DOHH2 (cell line): ENCODE measurements at regions not wholly inside any gene's neighbourhood (a gene's known extent, or its start where the extent isn't known, plus 50 kb on each side); places are given as distances from the start of the nearest gene placed in this dataset.

ENCODE experiments used
- H3F3A ChIP-seq: fragments of 200-600 bp; sonication (generic), shearing (Covaris generic); 2 replicates; pipeline ENCODE4 v1.6.0; 2016; ENCODE audit warnings: antibody characterized with exemption, mild to moderate bottlenecking; ENCODE audit not compliant: control insufficient read depth, insufficient read depth
- H3K27ac ChIP-seq: fragments of 200-600 bp; sonication (generic); 2 replicates; pipeline ENCODE4 v1.5.1; 2014; ENCODE audit warnings: low read depth, mild to moderate bottlenecking, low read length, moderate library complexity
- H3K27me3 ChIP-seq: fragments of 200-600 bp; sonication (generic); 2 replicates; pipeline ENCODE4 v1.6.1; 2014; ENCODE audit warnings: mild to moderate bottlenecking, low read length, mixed read lengths; ENCODE audit not compliant: control insufficient read depth
- H3K36me3 ChIP-seq: fragments of 200-600 bp; sonication (generic); 2 replicates; pipeline ENCODE4 v1.6.1; 2014; ENCODE audit warnings: mild to moderate bottlenecking, low read length, moderate library complexity, mixed read lengths; ENCODE audit not compliant: control insufficient read depth
- H3K4me1 ChIP-seq: fragments of 200-600 bp; sonication (generic); 2 replicates; pipeline ENCODE4 v1.6.1; 2014; ENCODE audit warnings: mild to moderate bottlenecking, low read length, mixed read lengths; ENCODE audit not compliant: control insufficient read depth
- H3K4me2 ChIP-seq: fragments of 200-600 bp; sonication (generic); 2 replicates; pipeline ENCODE4 v1.6.0; 2014; ENCODE audit warnings: mild to moderate bottlenecking, low read length, moderate library complexity
- H3K4me3 ChIP-seq: fragments of 200-600 bp; sonication (generic); 2 replicates; pipeline ENCODE4 v1.5.1; 2014; ENCODE audit warnings: mild to moderate bottlenecking, low read length, mixed read lengths
- H3K79me2 ChIP-seq: fragments of 200-600 bp; sonication (generic); 2 replicates; pipeline ENCODE4 v1.6.1; 2014; ENCODE audit warnings: mild to moderate bottlenecking, low read length, mixed read lengths; ENCODE audit not compliant: control insufficient read depth
- H3K9me2 ChIP-seq: fragments of 200-600 bp; sonication (generic); replicated peaks from 2 replicates; pipeline ENCODE4 v1.6.1; 2014; ENCODE audit warnings: mild to moderate bottlenecking, low read length, mixed read lengths; ENCODE audit not compliant: control insufficient read depth
- H3K9me3 ChIP-seq: fragments of 200-600 bp; sonication (generic); 2 replicates; pipeline ENCODE4 v1.6.1; 2014; ENCODE audit warnings: antibody characterized with exemption, low read length, mixed read lengths; ENCODE audit not compliant: control insufficient read depth, insufficient read depth
- H4K20me1 ChIP-seq: fragments of 200-600 bp; sonication (generic); 2 replicates; pipeline ENCODE4 v1.6.0; 2014; ENCODE audit warnings: low read depth, mild to moderate bottlenecking, antibody characterized with exemption, low read length, moderate library complexity; ENCODE audit not compliant: control insufficient read depth, insufficient read depth
- EZH2phosphoT487 ChIP-seq: fragments of 200-600 bp; sonication (generic); IDR thresholded peaks from 2 replicates; pipeline ENCODE4 v1.6.1; 2017; ENCODE audit warnings: borderline replicate concordance, mild to moderate bottlenecking, antibody characterized with exemption, low read length, moderate library complexity, mixed read lengths
- TF ChIP-seq, protein P1 (sequence below): fragments of 200-600 bp; sonication (generic); IDR thresholded peaks from one replicate; pipeline ENCODE4 v1.5.1; 2014; ENCODE audit warnings: antibody characterized with exemption, mild to moderate bottlenecking, low read depth, low read length; ENCODE audit not compliant: poor library complexity, severe bottlenecking

- Histone ChIP-seq H3K9me2 (no peaks in the 10 kb centered on the region), H3F3A (no peaks in the 10 kb centered on the region), H4K20me1 (no peaks in the 10 kb centered on the region), H3K36me3 (no peaks in the 10 kb centered on the region), H3K9me3 (no peaks in the 10 kb centered on the region), H3K4me3 (no peak overlapping the region), H3K79me2 (no peaks in the 10 kb centered on the region), H3K27ac (no peak overlapping the region), H3K4me1 (no peaks in the 10 kb centered on the region), H3K27me3 (no peaks in the 10 kb centered on the region), H3K4me2 (no peak overlapping the region)
- TF ChIP-seq, protein P1, sequence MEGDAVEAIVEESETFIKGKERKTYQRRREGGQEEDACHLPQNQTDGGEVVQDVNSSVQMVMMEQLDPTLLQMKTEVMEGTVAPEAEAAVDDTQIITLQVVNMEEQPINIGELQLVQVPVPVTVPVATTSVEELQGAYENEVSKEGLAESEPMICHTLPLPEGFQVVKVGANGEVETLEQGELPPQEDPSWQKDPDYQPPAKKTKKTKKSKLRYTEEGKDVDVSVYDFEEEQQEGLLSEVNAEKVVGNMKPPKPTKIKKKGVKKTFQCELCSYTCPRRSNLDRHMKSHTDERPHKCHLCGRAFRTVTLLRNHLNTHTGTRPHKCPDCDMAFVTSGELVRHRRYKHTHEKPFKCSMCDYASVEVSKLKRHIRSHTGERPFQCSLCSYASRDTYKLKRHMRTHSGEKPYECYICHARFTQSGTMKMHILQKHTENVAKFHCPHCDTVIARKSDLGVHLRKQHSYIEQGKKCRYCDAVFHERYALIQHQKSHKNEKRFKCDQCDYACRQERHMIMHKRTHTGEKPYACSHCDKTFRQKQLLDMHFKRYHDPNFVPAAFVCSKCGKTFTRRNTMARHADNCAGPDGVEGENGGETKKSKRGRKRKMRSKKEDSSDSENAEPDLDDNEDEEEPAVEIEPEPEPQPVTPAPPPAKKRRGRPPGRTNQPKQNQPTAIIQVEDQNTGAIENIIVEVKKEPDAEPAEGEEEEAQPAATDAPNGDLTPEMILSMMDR: no peak
- TF ChIP-seq EZH2phosphoT487: no peak
Measured at GRCh38 chr1:214801191-214801590, 198.2 kb downstream of the CENPF start.

GRCh38 chr1:214808845-214809460, 206.0 kb downstream of the CENPF start:
- no peak for TF ChIP-seq EZH2phosphoT487
- TF ChIP-seq, protein P1: no peak
- Histone ChIP-seq H3K9me2 (no peaks in the 10 kb centered on the region), H3K4me3 (no peak overlapping the region), H3K36me3 (no peaks in the 10 kb centered on the region), H3K9me3 (no peaks in the 10 kb centered on the region), H3K4me2 (no peak overlapping the region), H3K4me1 (no peaks in the 10 kb centered on the region), H3K27ac (no peak overlapping the region), H3F3A (no peaks in the 10 kb centered on the region), H4K20me1 (no peaks in the 10 kb centered on the region), H3K79me2 (no peaks in the 10 kb centered on the region), H3K27me3 (no peaks in the 10 kb centered on the region)

GRCh38 chr1:214816603-214817002, 213.6 kb downstream of the CENPF start:
- H3F3A ChIP-seq: no peaks in the 10 kb centered on the region
- no peaks in the 10 kb centered on the region for H3K27me3 ChIP-seq
- no peaks in the 10 kb centered on the region for H3K9me3 ChIP-seq
- H3K27ac ChIP-seq: no peak overlapping the region
- TF ChIP-seq, protein P1: no peak
- no peak for TF ChIP-seq EZH2phosphoT487
- no peaks in the 10 kb centered on the region for H4K20me1 ChIP-seq
- H3K4me1 ChIP-seq: no peaks in the 10 kb centered on the region
- H3K36me3 ChIP-seq: no peaks in the 10 kb centered on the region
- H3K4me2 ChIP-seq: no peak overlapping the region
- H3K79me2 ChIP-seq: no peaks in the 10 kb centered on the region
- H3K9me2 ChIP-seq: no peaks in the 10 kb centered on the region
- no peak overlapping the region for H3K4me3 ChIP-seq
